ENCODE measurements at regions not wholly inside any gene's neighbourhood (a gene's known extent, or its start where the extent isn't known, plus 50 kb on each side); places are given as distances from the start of the nearest gene placed in this dataset.

- DNase-seq = no peak
Measured at GRCh38 chr21:38996355-38996754, 186.9 kb downstream of the PSMG1 start.

- no peak for DNase-seq
Measured at GRCh38 chr21:38995731-38996130, 187.5 kb downstream of the PSMG1 start.

GRCh38 chr21:38995071-38995669 is 188.1 kb downstream of the PSMG1 start:
- DNase-seq = no peak

- DNase-seq = no peak
Measured at GRCh38 chr21:38994042-38994441, 188.3 kb downstream of the ETS2 start.

GRCh38 chr21:38993561-38993960 is 187.8 kb downstream of the ETS2 start:
- DNase-seq = no peak

GRCh38 chr21:38992737-38993136 is 187.0 kb downstream of the ETS2 start:
- DNase-seq = no peak

- DNase-seq = no peak
Measured at GRCh38 chr21:38990424-38990794, 184.7 kb downstream of the ETS2 start.

GRCh38 chr21:38989745-38990423 is 184.2 kb downstream of the ETS2 start:
- DNase-seq = no peak

- no peak for DNase-seq
Measured at GRCh38 chr21:38989379-38989744, 183.6 kb downstream of the ETS2 start.

GRCh38 chr21:38988509-38989378 is 183.0 kb downstream of the ETS2 start:
- no peak for DNase-seq

GRCh38 chr21:38987633-38988508 is 182.1 kb downstream of the ETS2 start:
- no peak for DNase-seq

GRCh38 chr21:38986806-38987632 is 181.3 kb downstream of the ETS2 start:
- no peak for DNase-seq

- no peak for DNase-seq
Measured at GRCh38 chr21:38986406-38986805, 180.7 kb downstream of the ETS2 start.

GRCh38 chr21:38985568-38986378 is 180.0 kb downstream of the ETS2 start:
- DNase-seq = peak; percentile 34

- no peak for DNase-seq
Measured at GRCh38 chr21:38984982-38985567, 179.3 kb downstream of the ETS2 start.

- no peak for DNase-seq
Measured at GRCh38 chr21:38984568-38984967, 178.8 kb downstream of the ETS2 start.

GRCh38 chr21:38983560-38983959 is 177.8 kb downstream of the ETS2 start:
- DNase-seq = no peak

GRCh38 chr21:38982804-38983203 is 177.1 kb downstream of the ETS2 start:
- no peak for DNase-seq

- DNase-seq = no peak
Measured at GRCh38 chr21:38982096-38982495, 176.4 kb downstream of the ETS2 start.

GRCh38 chr21:38980416-38981313 is 174.9 kb downstream of the ETS2 start:
- DNase-seq = no peak
